ENCODE measurements at regions not wholly inside any gene's neighbourhood (a gene's known extent, or its start where the extent isn't known, plus 50 kb on each side); places are given as distances from the start of the nearest gene placed in this dataset.

DNA sequence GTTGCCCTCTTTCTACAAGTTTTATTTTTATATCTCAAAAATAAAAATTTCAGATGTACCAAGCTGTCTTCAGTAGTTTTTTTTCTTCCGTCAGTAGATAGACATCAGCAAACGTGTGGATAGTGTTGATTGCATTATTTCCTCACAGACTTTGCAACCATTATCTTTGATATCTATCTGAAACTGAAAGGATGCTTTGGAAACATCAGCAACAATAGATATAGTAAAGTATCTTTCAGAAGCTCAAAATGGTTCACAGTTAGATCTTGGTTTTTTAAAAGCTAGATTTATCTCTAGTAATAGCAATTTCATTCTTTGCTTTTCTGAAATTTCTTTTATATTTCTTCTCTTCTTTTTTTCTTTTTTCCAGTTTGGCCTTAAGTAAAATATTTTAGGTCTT is 246.9 kb upstream of the PCDH7 start:
- Histone ChIP-seq H3K36me3 (ENCODE audit: control insufficient read depth in 2 of 2, extremely low read depth in 1 of 2, insufficient read depth in 2 of 2, low read length in 2 of 2) (no peaks in the 10 kb centered on the region), H3K9me3 (replicated peaks; ENCODE audit: control insufficient read depth, insufficient read depth, low read length) (no peaks in the 10 kb centered on the region), H3K9me1 (replicated peaks; ENCODE audit: control insufficient read depth, extremely low read depth, insufficient read depth, low read length) (no peaks in the 10 kb centered on the region), H3K9ac (replicated peaks; ENCODE audit: extremely low read depth, insufficient read depth, low read length) (no peak overlapping the region), H3K27me3 (ENCODE audit: control insufficient read depth in 2 of 2, insufficient read depth in 2 of 2, low read length in 2 of 2) (no peaks in the 10 kb centered on the region), H3K4me2 (ENCODE audit: insufficient read depth, low read length) (no peak overlapping the region), H2AFZ (ENCODE audit: low read depth, low read length) (no peak overlapping the region), H4K20me1 (replicated peaks; ENCODE audit: control insufficient read depth, extremely low read depth, insufficient read depth, low read length) (no peaks in the 10 kb centered on the region), H3K27ac (ENCODE audit: insufficient read depth, low read depth, low read length) (no peak overlapping the region), H3K79me2 (ENCODE audit: control insufficient read depth, insufficient read depth, low read length) (no peaks in the 10 kb centered on the region), H3K4me3 (replicated peaks in 1 of 3; ENCODE audit: insufficient read depth in 1 of 3, low read depth in 1 of 3, low read length in 3 of 3) (no peak overlapping the region), H3K4me1 (ENCODE audit: control insufficient read depth, extremely low read depth, insufficient read depth, low read length) (no peaks in the 10 kb centered on the region)
- ChIA-PET CTCF (no interaction called here), POLR2A (no interaction called here)
- FAIRE-seq = no peak
- intact Hi-C loops (cut with micrococcal nuclease) (no loop called here), dilution Hi-C loops (cut with MboI; ENCODE audit: extremely low pct_ligation_motif_present, low sequenced_read_pairs) (no loop called here)
- no peak for DNase-seq (ENCODE audit: low read depth, low spot score)
- TF ChIP-seq FOS (IDR thresholded peaks at IDR 0.05; ENCODE audit: borderline replicate concordance, insufficient read depth, low read length) (no peak), JUN (IDR thresholded peaks at IDR 0.05; ENCODE audit: borderline replicate concordance, insufficient read depth, insufficient read length, low read depth) (no peak), EZH2 (IDR thresholded peaks at IDR 0.05; ENCODE audit: borderline replicate concordance, low read depth, low read length, severe bottlenecking) (no peak), GATA2 (IDR thresholded peaks at IDR 0.05; ENCODE audit: insufficient read depth, insufficient read length, low read depth, low read length) (no peak), MYC (IDR thresholded peaks at IDR 0.05; ENCODE audit: low read depth, low read length) (no peak), POLR2A (IDR thresholded peaks at IDR 0.05; ENCODE audit: low read depth, low read length) (no peak)
- TF ChIP-seq, protein P1, sequence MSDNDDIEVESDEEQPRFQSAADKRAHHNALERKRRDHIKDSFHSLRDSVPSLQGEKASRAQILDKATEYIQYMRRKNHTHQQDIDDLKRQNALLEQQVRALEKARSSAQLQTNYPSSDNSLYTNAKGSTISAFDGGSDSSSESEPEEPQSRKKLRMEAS (IDR thresholded peaks at IDR 0.05; ENCODE audit: insufficient read depth, insufficient read length) = no peak
- TF ChIP-seq, protein P2, sequence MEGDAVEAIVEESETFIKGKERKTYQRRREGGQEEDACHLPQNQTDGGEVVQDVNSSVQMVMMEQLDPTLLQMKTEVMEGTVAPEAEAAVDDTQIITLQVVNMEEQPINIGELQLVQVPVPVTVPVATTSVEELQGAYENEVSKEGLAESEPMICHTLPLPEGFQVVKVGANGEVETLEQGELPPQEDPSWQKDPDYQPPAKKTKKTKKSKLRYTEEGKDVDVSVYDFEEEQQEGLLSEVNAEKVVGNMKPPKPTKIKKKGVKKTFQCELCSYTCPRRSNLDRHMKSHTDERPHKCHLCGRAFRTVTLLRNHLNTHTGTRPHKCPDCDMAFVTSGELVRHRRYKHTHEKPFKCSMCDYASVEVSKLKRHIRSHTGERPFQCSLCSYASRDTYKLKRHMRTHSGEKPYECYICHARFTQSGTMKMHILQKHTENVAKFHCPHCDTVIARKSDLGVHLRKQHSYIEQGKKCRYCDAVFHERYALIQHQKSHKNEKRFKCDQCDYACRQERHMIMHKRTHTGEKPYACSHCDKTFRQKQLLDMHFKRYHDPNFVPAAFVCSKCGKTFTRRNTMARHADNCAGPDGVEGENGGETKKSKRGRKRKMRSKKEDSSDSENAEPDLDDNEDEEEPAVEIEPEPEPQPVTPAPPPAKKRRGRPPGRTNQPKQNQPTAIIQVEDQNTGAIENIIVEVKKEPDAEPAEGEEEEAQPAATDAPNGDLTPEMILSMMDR (IDR thresholded peaks at IDR 0.05; ENCODE audit: extremely low read depth in 1 of 2, insufficient read depth in 1 of 2, low read depth in 1 of 2, low read length in 2 of 2) = no peak
- no TSS peak for BruUV-seq (replicated peaks)

Measured in endothelial cell of umbilical vein (primary cell).